K562 (cell line): ENCODE measurements at regions not wholly inside any gene's neighbourhood (a gene's known extent, or its start where the extent isn't known, plus 50 kb on each side); places are given as distances from the start of the nearest gene placed in this dataset.

Experiments
- ATAC-seq: fragments of 200-7000 bp; cut with Tn5 transposase; 3 replicates; pipeline ENCODE4 v1.9.1; 2020; ENCODE audit warnings: moderate library complexity
- BruUV-seq: library from RNA; stranded (reverse); fragments of 400-500 nt; replicated peaks from 2 replicates; lab custom pipeline; 2021; lab: Mats Ljungman, UMichigan
- CTCF ChIA-PET: fragments of 300-600 bp; formaldehyde crosslinking; extraction: SDS; loops from one replicate; lab custom pipeline; 2021; ENCODE audit warnings: low intra/inter-chr PET ratio; lab: Yijun Ruan, JAX
- POLR2A ChIA-PET: fragments of 300-600, 350-650 bp; sonication (Branson Sonifier 250); formaldehyde crosslinking; extraction: SDS; loops from one replicate; lab custom pipeline; 2021; ENCODE audit warnings: antibody characterized with exemption, inconsistent platforms; lab: Yijun Ruan, JAX
- DNase-seq, 4 experiments: peaks; one replicate each; pipeline versions ENCODE4 v3.0.0 to v3.0.0-alpha.2; 2011 to 2018; ENCODE audit warnings: low spot score in 3 of 4, mixed read lengths in 3 of 4; ENCODE audit errors: extremely low read depth in 1 of 4
- FAIRE-seq: peaks from 2 replicates; lab custom pipeline; 2011; peaks lifted over from hg19 to GRCh38; lab: Jason Lieb, UNC
- H2AFZ ChIP-seq: 2 replicates; pipeline ENCODE4 v1.6.0; 2011; ENCODE audit warnings: low read depth, low read length, control low read depth, inconsistent platforms
- H3K27ac ChIP-seq: fragments of 200-600 bp; 3 replicates; pipeline ENCODE4 v1.8.0; 2011; ENCODE audit warnings: low read depth, mild to moderate bottlenecking, control low read depth, inconsistent platforms, low read length, moderate library complexity, mixed read lengths; ENCODE audit errors: extremely low read depth
- H3K27me3 ChIP-seq, 2 experiments: fragments of 300-600 bp in 1 of 2; 2 replicates in 1 of 2; 3 replicates in 1 of 2; pipeline versions ENCODE4 v1.6.0 to v1.8.0; 2011; ENCODE audit warnings: inconsistent platforms in 2 of 2, low read length in 2 of 2, mild to moderate bottlenecking in 1 of 2, mixed read lengths in 1 of 2, moderate library complexity in 1 of 2; ENCODE audit not compliant: control insufficient read depth in 2 of 2, insufficient read depth in 2 of 2
- H3K36me3 ChIP-seq: fragments of 300-600 bp; 3 replicates; pipeline ENCODE4 v1.8.0; 2011; ENCODE audit warnings: mild to moderate bottlenecking, low read length, inconsistent platforms; ENCODE audit not compliant: control insufficient read depth, insufficient read depth
- H3K4me1 ChIP-seq, 2 experiments: fragments of 200-600 bp in 1 of 2; replicated peaks in 1 of 2; 2 replicates in 1 of 2; 3 replicates in 1 of 2; pipeline versions ENCODE4 v1.5.1 to v1.8.0; 2011; ENCODE audit warnings: inconsistent platforms in 2 of 2, low read length in 2 of 2, mild to moderate bottlenecking in 1 of 2, mixed read lengths in 1 of 2, moderate library complexity in 1 of 2; ENCODE audit not compliant: control insufficient read depth in 2 of 2, insufficient read depth in 2 of 2
- H3K4me2 ChIP-seq: 2 replicates; pipeline ENCODE4 v1.6.1; 2011; ENCODE audit warnings: low read length, control low read depth, inconsistent platforms, mixed read lengths; ENCODE audit not compliant: insufficient read depth
- H3K4me3 ChIP-seq: fragments of 200-600 bp; sonication (generic), shearing (Covaris generic); 2 replicates; pipeline ENCODE4 v1.5.1; 2016; ENCODE audit warnings: control low read depth, inconsistent platforms
- H3K79me2 ChIP-seq: fragments of 200-600 bp; 3 replicates; pipeline ENCODE4 v1.8.0; 2011; ENCODE audit warnings: low read length, inconsistent platforms; ENCODE audit not compliant: control insufficient read depth, insufficient read depth
- H3K9ac ChIP-seq, 2 experiments: 2 replicates each; pipeline versions ENCODE4 v1.6.0 to v1.6.1; 2011; ENCODE audit warnings: low read depth in 2 of 2, low read length in 2 of 2, control low read depth in 1 of 2, inconsistent platforms in 1 of 2, mild to moderate bottlenecking in 1 of 2, mixed read lengths in 1 of 2; ENCODE audit not compliant: insufficient read depth in 1 of 2
- H3K9me1 ChIP-seq: one replicate; pipeline ENCODE4 v1.6.0; 2011; ENCODE audit warnings: inconsistent platforms, mild to moderate bottlenecking, low read length, moderate library complexity; ENCODE audit not compliant: control insufficient read depth, insufficient read depth
- H3K9me3 ChIP-seq: replicated peaks from 2 replicates; pipeline ENCODE4 v1.5.1; 2011; ENCODE audit warnings: low read depth, low read length, inconsistent platforms; ENCODE audit not compliant: control insufficient read depth, insufficient read depth
- H4K20me1 ChIP-seq: replicated peaks from 2 replicates; pipeline ENCODE4 v1.6.1; 2011; ENCODE audit warnings: low read length, inconsistent platforms, mixed read lengths; ENCODE audit not compliant: control insufficient read depth, insufficient read depth
- BACH1 ChIP-seq: fragments of 200-800 bp; sonication (Bioruptor generic); IDR thresholded peaks from 2 replicates; pipeline ENCODE4 v1.6.1; 2016; ENCODE audit warnings: missing genetic modification characterization, missing compliant biosample characterization
- C11orf30 ChIP-seq: fragments of 450-650 bp; IDR thresholded peaks from 2 replicates; pipeline ENCODE4 v1.6.1; 2016; ENCODE audit warnings: low read depth, mild to moderate bottlenecking
- MAFF ChIP-seq: IDR thresholded peaks from 2 replicates; pipeline ENCODE4 v1.6.1; 2012; ENCODE audit warnings: low read length, improper control_type of control experiment
- MAFG ChIP-seq: fragments of 450-650 bp; conservative IDR thresholded peaks from 2 replicates; pipeline ENCODE4 v1.6.1; 2016; ENCODE audit warnings: missing genetic modification characterization, missing compliant biosample characterization
- MAFK ChIP-seq: IDR thresholded peaks from 2 replicates; pipeline ENCODE4 v1.6.1; 2011; ENCODE audit warnings: low read length, improper control_type of control experiment
- NFE2 ChIP-seq: IDR thresholded peaks from 2 replicates; pipeline ENCODE4 v1.6.1; 2014; ENCODE audit warnings: antibody characterized with exemption, low read depth
- NFE2L1 ChIP-seq: fragments of 450-650 bp; IDR thresholded peaks from 2 replicates; pipeline ENCODE4 v1.6.1; 2016; ENCODE audit warnings: missing genetic modification characterization, low read depth, mild to moderate bottlenecking, missing compliant biosample characterization, moderate library complexity, borderline replicate concordance
- POLR2A ChIP-seq: fragments of 450-650 bp; conservative IDR thresholded peaks from 2 replicates; pipeline ENCODE4 v1.6.1; 2016
- RBBP5 ChIP-seq: fragments of 200-600 bp; sonication (generic); IDR thresholded peaks from 2 replicates; pipeline ENCODE4 v1.6.1; 2012; ENCODE audit warnings: borderline replicate concordance, mild to moderate bottlenecking, low read length, control low read depth, inconsistent platforms; ENCODE audit not compliant: insufficient read depth, poor library complexity, severe bottlenecking
- STAT5B ChIP-seq: fragments of 250-450 bp; sonication (Bioruptor Pico); IDR thresholded peaks from 2 replicates; pipeline ENCODE4 v1.8.0; 2021; ENCODE audit warnings: mild to moderate bottlenecking, inconsistent platforms
- ZNF24 ChIP-seq: fragments of 450-650 bp; IDR thresholded peaks from 2 replicates; pipeline ENCODE4 v1.6.1; 2016
- ZNF316 ChIP-seq: fragments of 450-650 bp; IDR thresholded peaks from 2 replicates; pipeline ENCODE4 v1.6.1; 2016
- WGBS: fragments of 100-300 bp; shearing (Covaris generic); methylation state at CpG from one replicate; pipeline ENCODE4 v1.1.6; 2016; ENCODE audit warnings: low coverage, mixed read lengths; ENCODE audit not compliant: insufficient coverage; ENCODE audit errors: missing lambda C conversion rate; 5-methylcytosine and 5-hydroxymethylcytosine counted together
- in situ Hi-C: fragments of 300-500 bp; cut with MboI; formaldehyde crosslinking; loops from 4 replicates; pipeline ENCODE4 v1.15.0; 2018; ENCODE audit warnings: inconsistent platforms, mixed read lengths
- intact Hi-C: fragments of 100-400 bp; cut with micrococcal nuclease; formaldehyde crosslinking; loops from 2 replicates; pipeline ENCODE4 v1.14.2; 2022

DNA sequence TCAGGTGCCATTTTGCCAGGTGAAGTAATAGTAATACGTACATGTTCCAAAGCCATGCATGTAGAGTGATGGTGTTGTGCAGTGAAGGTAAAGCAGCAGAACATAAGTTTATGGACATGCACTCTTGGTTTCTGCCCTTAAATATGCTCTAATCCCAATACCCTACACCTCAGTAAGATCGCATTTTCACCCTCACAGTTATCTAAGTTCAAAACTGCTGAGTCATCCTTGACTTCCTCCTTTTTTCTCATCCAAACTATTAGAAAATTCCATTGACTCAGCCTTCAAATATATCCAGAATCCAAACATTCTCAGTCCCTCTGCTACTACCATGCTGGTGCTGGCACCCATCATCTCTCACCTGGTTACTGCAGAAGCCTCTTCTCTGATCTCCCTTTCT, 652.9 kb upstream of the IGFBP7 start:
- Histone ChIP-seq H3K9me3 (no peaks in the 10 kb centered on the region), H3K4me1 (no peaks in the 10 kb centered on the region), H3K27me3 (no peaks in the 10 kb centered on the region), H3K9ac (no peak overlapping the region), H3K9me1 (no peaks in the 10 kb centered on the region), H3K4me3 (no peak overlapping the region), H3K4me2 (no peak overlapping the region), H3K36me3 (no peaks in the 10 kb centered on the region), H2AFZ (no peak overlapping the region), H3K79me2 (no peaks in the 10 kb centered on the region), H4K20me1 (no peaks in the 10 kb centered on the region), H3K27ac (no peak overlapping the region)
- TF ChIP-seq BACH1 (tag), result peak; percentile 60; the same call in 1 of the 2 replicates
- TF ChIP-seq STAT5B, result no peak
- TF ChIP-seq ZNF316, result peak; percentile 89
- peak; percentile 90 for TF ChIP-seq NFE2
- peak; percentile 69 for TF ChIP-seq NFE2L1 (tag)
- peak; percentile 81 for TF ChIP-seq C11orf30
- TF ChIP-seq ZNF24, result no peak
- no peak for TF ChIP-seq RBBP5
- TF ChIP-seq POLR2A, result no peak
- peak; percentile 94 for TF ChIP-seq MAFF
- TF ChIP-seq MAFK, result peak; percentile 91
- TF ChIP-seq MAFG (tag), result peak; percentile 94
- BruUV-seq, result no TSS peak
- ChIA-PET CTCF (no interaction called here), POLR2A (no interaction called here)
- 4% methylated on average over 2 of the region's 2 CpGs for WGBS
- ATAC-seq, result no peak
- no peak for FAIRE-seq
- intact Hi-C loops (no loop called here), in situ Hi-C loops (no loop called here)
- DNase-seq, result peak in 2 of 4 experiments; percentile 3
